ENCODE measurements at regions not wholly inside any gene's neighbourhood (a gene's known extent, or its start where the extent isn't known, plus 50 kb on each side); places are given as distances from the start of the nearest gene placed in this dataset.

DNA sequence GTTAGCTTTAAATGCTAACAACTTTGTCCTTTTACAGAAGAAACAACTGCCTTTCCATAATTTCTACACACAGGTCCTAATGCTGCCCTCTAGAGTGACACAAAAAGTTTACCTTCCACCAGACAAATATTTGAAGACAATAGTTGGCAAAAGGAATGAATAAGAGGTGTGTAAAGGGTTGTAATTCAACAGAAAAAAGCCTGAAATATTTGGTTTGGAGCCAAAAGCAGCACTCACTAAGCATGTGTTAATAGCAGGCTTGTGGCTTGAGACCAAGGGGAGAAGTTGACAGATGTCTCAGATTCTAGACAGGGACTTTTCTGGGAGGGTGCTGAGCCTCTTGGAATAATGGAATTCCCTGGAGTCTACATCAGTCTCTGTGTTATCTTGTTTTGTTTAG lies 156.2 kb upstream of the GALNT17 start:
- TF ChIP-seq FOXM1 (IDR thresholded peaks at IDR 0.05; ENCODE audit: borderline replicate concordance, low read depth) (no peak), EP300 (IDR thresholded peaks at IDR 0.05; ENCODE audit: borderline replicate concordance) (no peak), TAF1 (IDR thresholded peaks at IDR 0.05; ENCODE audit: low read depth) (no peak), CEBPB (IDR thresholded peaks at IDR 0.05) (no peak), CREB1 (IDR thresholded peaks at IDR 0.05; ENCODE audit: low read depth) (no peak), ZBTB7A (IDR thresholded peaks at IDR 0.05; ENCODE audit: low read depth) (no peak), TCF12 (IDR thresholded peaks at IDR 0.05; ENCODE audit: low read depth) (no peak), EGR1 (IDR thresholded peaks at IDR 0.05) (no peak), YY1 (IDR thresholded peaks at IDR 0.05; ENCODE audit: low read depth) (no peak)
- TF ChIP-seq, protein P1, sequence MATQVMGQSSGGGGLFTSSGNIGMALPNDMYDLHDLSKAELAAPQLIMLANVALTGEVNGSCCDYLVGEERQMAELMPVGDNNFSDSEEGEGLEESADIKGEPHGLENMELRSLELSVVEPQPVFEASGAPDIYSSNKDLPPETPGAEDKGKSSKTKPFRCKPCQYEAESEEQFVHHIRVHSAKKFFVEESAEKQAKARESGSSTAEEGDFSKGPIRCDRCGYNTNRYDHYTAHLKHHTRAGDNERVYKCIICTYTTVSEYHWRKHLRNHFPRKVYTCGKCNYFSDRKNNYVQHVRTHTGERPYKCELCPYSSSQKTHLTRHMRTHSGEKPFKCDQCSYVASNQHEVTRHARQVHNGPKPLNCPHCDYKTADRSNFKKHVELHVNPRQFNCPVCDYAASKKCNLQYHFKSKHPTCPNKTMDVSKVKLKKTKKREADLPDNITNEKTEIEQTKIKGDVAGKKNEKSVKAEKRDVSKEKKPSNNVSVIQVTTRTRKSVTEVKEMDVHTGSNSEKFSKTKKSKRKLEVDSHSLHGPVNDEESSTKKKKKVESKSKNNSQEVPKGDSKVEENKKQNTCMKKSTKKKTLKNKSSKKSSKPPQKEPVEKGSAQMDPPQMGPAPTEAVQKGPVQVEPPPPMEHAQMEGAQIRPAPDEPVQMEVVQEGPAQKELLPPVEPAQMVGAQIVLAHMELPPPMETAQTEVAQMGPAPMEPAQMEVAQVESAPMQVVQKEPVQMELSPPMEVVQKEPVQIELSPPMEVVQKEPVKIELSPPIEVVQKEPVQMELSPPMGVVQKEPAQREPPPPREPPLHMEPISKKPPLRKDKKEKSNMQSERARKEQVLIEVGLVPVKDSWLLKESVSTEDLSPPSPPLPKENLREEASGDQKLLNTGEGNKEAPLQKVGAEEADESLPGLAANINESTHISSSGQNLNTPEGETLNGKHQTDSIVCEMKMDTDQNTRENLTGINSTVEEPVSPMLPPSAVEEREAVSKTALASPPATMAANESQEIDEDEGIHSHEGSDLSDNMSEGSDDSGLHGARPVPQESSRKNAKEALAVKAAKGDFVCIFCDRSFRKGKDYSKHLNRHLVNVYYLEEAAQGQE (IDR thresholded peaks at IDR 0.05; ENCODE audit: low read depth), result no peak

All from Ishikawa (cell line).